Kidney glomerular epithelial cell (primary cell): ENCODE measurements at regions not wholly inside any gene's neighbourhood (a gene's known extent, or its start where the extent isn't known, plus 50 kb on each side); places are given as distances from the start of the nearest gene placed in this dataset.

Experiments
- DNase-seq: peaks from one replicate; lab custom pipeline; 2025; lab: John Stamatoyannopoulos, UW

- DNase-seq = no peak
Observed at GRCh38 chr1:13922466-13923110, 222.6 kb downstream of the PRDM2 start.

- DNase-seq = no peak
Observed at GRCh38 chr1:13926556-13926955, 226.6 kb downstream of the PRDM2 start.

GRCh38 chr1:13927736-13928135 is 227.7 kb downstream of the PRDM2 start:
- DNase-seq = no peak

GRCh38 chr1:13929313-13929712 is 229.3 kb downstream of the PRDM2 start:
- DNase-seq = no peak

- no peak for DNase-seq
Observed at GRCh38 chr1:13930151-13930550, 230.2 kb downstream of the PRDM2 start.

- DNase-seq = no peak
Observed at GRCh38 chr1:13931226-13931625, 231.2 kb downstream of the PRDM2 start.

- no peak for DNase-seq
Observed at GRCh38 chr1:13935336-13935735, 235.3 kb downstream of the PRDM2 start.

GRCh38 chr1:13941315-13941714 is 241.3 kb downstream of the PRDM2 start:
- no peak for DNase-seq

GRCh38 chr1:13943055-13943454 is 243.1 kb downstream of the PRDM2 start:
- DNase-seq = no peak

- no peak for DNase-seq
Observed at GRCh38 chr1:13945856-13946255, 245.9 kb downstream of the PRDM2 start.

- no peak for DNase-seq
Observed at GRCh38 chr1:13947658-13948057, 247.7 kb downstream of the PRDM2 start.

GRCh38 chr1:13948396-13948795 is 248.4 kb downstream of the PRDM2 start:
- no peak for DNase-seq

GRCh38 chr1:13948888-13949391 is 249.0 kb downstream of the PRDM2 start:
- no peak for DNase-seq

- DNase-seq = no peak
Observed at GRCh38 chr1:13949546-13949945, 249.6 kb downstream of the PRDM2 start.

- DNase-seq = no peak
Observed at GRCh38 chr1:13950637-13951036, 250.6 kb downstream of the PRDM2 start.

- no peak for DNase-seq
Observed at GRCh38 chr1:13951793-13952751, 252.1 kb downstream of the PRDM2 start.

- DNase-seq = no peak
Observed at GRCh38 chr1:13952985-13953384, 253.0 kb downstream of the PRDM2 start.

- DNase-seq = no peak
Observed at GRCh38 chr1:13956393-13956792, 256.4 kb downstream of the PRDM2 start.

GRCh38 chr1:13960375-13960987 is 260.5 kb downstream of the PRDM2 start:
- DNase-seq = peak; percentile 60

GRCh38 chr1:13964768-13965167 is 264.8 kb downstream of the PRDM2 start:
- DNase-seq = no peak

- peak; percentile 40 for DNase-seq
Observed at GRCh38 chr1:13965770-13966398, 265.9 kb downstream of the PRDM2 start.

- DNase-seq = no peak
Observed at GRCh38 chr1:13967707-13968106, 267.7 kb downstream of the PRDM2 start.
